Parathyroid adenoma (tissue), 2 donors: ENCODE measurements at regions not wholly inside any gene's neighbourhood (a gene's known extent, or its start where the extent isn't known, plus 50 kb on each side); places are given as distances from the start of the nearest gene placed in this dataset.

Experiments used
- H2AFZ ChIP-seq: fragments of 300-600 bp; sonication (generic); one replicate; pipeline ENCODE4 v1.7.0; 2017; ENCODE audit warnings: antibody characterized with exemption, mild to moderate bottlenecking
- H3K27ac ChIP-seq: fragments of 300-600 bp; sonication (generic); one replicate; pipeline ENCODE4 v1.7.0; 2017
- H3K27me3 ChIP-seq: fragments of 300-600 bp; sonication (generic); one replicate; pipeline ENCODE4 v1.7.0; 2017; ENCODE audit warnings: low read length; ENCODE audit not compliant: control insufficient read depth, insufficient read depth
- H3K36me3 ChIP-seq: fragments of 300-600 bp; sonication (generic); one replicate; pipeline ENCODE4 v1.7.0; 2017; ENCODE audit warnings: low read length; ENCODE audit not compliant: control insufficient read depth, insufficient read depth
- H3K4me1 ChIP-seq: fragments of 300-600 bp; sonication (generic); one replicate; pipeline ENCODE4 v1.7.0; 2017; ENCODE audit warnings: control low read depth
- H3K4me2 ChIP-seq: fragments of 300-600 bp; sonication (generic); one replicate; pipeline ENCODE4 v1.7.0; 2017; ENCODE audit warnings: low read length
- H3K4me3 ChIP-seq: fragments of 300-600 bp; sonication (generic); one replicate; pipeline ENCODE4 v1.7.0; 2017; ENCODE audit warnings: low read depth, low read length
- H3K79me2 ChIP-seq: fragments of 300-600 bp; sonication (generic); one replicate; pipeline ENCODE4 v1.7.0; 2017; ENCODE audit warnings: control low read depth
- H3K9ac ChIP-seq: fragments of 300-600 bp; sonication (generic); one replicate; pipeline ENCODE4 v1.7.0; 2017; ENCODE audit warnings: mild to moderate bottlenecking
- H3K9me3 ChIP-seq: fragments of 300-600 bp; sonication (generic); one replicate; pipeline ENCODE4 v1.7.0; 2017; ENCODE audit warnings: low read length; ENCODE audit not compliant: control insufficient read depth
- TF ChIP-seq, protein P1 (sequence below): fragments of 300-600 bp; sonication (generic); IDR thresholded peaks from one replicate; pipeline ENCODE4 v1.7.0; 2017; ENCODE audit warnings: antibody characterized with exemption, mild to moderate bottlenecking
- donor health status: primary hyperparathyroidism.

DNA sequence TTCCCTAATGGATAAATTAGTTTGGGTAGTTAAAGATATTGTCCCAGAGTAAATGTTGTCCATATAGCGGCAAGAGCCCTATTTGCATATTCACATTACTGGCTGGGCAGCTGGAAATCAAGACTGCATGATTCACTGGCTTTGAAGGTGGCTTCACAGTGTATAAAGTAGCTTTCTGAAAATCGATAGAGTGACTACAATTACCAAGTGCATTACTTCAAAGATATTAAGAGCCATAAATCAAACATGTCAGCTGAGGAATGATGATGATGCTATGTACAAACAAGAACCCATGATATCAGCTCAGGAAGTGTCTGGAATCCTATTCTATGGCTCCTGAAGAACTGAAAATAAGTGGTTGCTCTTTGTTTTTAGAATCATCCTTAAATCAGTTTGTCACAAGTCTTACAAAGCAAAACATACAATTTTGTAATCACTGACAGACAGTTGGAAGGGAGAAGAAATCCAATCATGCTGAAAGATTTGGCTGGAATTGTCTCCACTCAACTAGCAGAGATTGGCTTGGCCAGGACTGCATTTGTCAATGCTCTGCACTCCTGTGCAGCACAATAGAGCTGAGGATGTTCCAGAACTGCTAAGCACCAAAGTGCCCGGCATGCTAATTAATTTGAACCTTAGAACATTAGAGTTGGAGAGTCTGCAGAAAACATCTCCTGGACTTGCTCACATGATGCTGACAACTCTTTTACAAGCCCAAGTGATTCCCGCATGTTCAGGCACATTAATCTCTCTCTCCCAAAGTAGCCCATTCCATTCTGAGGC, 77.9 kb upstream of the B3GAT2 start:
- Histone ChIP-seq H3K4me2 (no peak overlapping the region), H3K9ac (no peak overlapping the region), H3K27me3 (no peaks in the 10 kb centered on the region), H3K27ac (no peak overlapping the region), H3K4me3 (no peak overlapping the region), H3K9me3 (no peaks in the 10 kb centered on the region), H3K79me2 (no peaks in the 10 kb centered on the region), H2AFZ (no peak overlapping the region), H3K36me3 (no peaks in the 10 kb centered on the region), H3K4me1 (no peaks in the 10 kb centered on the region)
- TF ChIP-seq, protein P1, sequence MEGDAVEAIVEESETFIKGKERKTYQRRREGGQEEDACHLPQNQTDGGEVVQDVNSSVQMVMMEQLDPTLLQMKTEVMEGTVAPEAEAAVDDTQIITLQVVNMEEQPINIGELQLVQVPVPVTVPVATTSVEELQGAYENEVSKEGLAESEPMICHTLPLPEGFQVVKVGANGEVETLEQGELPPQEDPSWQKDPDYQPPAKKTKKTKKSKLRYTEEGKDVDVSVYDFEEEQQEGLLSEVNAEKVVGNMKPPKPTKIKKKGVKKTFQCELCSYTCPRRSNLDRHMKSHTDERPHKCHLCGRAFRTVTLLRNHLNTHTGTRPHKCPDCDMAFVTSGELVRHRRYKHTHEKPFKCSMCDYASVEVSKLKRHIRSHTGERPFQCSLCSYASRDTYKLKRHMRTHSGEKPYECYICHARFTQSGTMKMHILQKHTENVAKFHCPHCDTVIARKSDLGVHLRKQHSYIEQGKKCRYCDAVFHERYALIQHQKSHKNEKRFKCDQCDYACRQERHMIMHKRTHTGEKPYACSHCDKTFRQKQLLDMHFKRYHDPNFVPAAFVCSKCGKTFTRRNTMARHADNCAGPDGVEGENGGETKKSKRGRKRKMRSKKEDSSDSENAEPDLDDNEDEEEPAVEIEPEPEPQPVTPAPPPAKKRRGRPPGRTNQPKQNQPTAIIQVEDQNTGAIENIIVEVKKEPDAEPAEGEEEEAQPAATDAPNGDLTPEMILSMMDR: no peak

DNA sequence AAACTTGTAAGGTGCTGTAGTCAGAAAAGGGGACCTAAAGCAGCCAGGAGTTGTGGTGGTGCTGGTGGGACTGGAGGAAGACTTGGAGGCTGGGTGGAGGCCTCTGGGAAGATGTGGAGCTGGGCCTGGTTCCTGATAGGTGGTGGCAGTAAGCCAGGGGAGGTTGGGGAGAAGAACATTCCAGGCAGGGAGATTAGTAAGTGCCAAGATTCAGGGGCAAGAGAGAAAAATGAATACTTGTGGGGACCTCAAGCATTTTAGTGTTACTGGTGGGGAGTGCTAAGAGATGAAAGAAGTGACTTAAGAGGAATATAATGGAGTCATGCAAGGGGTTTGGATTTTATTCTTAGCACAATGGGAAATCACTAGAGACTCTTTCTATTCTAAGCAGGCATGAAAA, 79.0 kb upstream of the B3GAT2 start:
- Histone ChIP-seq H3K9ac (no peak overlapping the region), H3K79me2 (no peaks in the 10 kb centered on the region), H3K4me3 (no peak overlapping the region), H3K4me1 (no peaks in the 10 kb centered on the region), H3K9me3 (no peaks in the 10 kb centered on the region), H3K36me3 (no peaks in the 10 kb centered on the region), H2AFZ (no peak overlapping the region), H3K27me3 (no peaks in the 10 kb centered on the region), H3K4me2 (no peak overlapping the region), H3K27ac (no peak overlapping the region)
- TF ChIP-seq, protein P1: no peak

DNA sequence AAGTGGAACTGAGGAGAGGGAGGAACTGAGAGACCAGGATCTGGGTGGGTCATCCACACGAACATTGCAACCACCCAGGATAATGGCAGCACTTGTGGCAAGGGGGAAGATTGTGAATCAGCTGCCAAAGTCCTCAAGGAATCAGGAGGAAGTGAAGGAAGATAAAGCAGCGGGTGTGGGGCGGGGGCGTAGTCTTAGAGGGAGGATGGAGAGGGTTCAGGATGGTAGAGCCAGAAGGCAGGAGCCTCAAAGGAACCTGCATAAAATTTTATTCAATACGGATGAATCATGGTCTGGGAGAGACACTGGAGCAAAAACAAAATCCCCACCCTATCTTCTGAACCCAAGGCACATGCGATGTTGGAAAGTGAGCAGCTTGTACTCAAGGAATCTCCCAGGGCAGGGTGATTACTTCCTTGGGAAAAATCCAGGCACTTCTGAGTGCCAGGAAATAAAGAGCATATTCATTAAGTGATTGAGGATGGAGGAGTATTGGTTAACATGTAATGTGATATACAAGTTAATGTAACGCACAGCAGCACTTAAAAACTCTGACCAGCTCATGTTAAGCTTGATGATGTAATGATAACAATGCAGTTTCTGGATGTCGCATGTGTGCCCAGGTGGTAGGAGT, 82.0 kb upstream of the B3GAT2 start:
- no peak overlapping the region for H3K4me3 ChIP-seq
- TF ChIP-seq, protein P1: no peak
- H2AFZ ChIP-seq: no peak overlapping the region
- H3K27me3 ChIP-seq: no peaks in the 10 kb centered on the region
- no peak overlapping the region for H3K4me2 ChIP-seq
- no peak overlapping the region for H3K9ac ChIP-seq
- H3K36me3 ChIP-seq: no peaks in the 10 kb centered on the region
- no peak overlapping the region for H3K27ac ChIP-seq
- no peaks in the 10 kb centered on the region for H3K9me3 ChIP-seq
- no peaks in the 10 kb centered on the region for H3K4me1 ChIP-seq
- no peaks in the 10 kb centered on the region for H3K79me2 ChIP-seq

DNA sequence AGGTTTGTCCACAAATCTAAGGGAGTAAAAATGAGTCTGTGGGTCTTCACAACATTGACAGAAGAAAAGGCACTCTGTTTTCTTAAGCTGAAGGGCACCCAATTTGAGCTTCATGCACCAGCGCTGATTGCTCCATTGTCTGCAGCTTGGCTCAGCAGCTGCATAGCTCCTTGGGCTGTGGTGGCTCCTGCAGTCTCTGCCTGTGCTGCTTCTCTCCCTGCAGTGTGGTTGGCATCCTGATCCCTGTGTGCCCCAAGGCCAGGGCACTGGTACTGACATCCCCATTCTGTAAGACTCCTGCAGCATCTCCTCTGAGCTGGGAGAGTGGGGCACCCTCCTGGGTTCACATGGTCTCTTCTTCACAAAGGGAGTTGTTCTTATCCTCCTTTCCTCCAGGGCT, 83.2 kb upstream of the B3GAT2 start:
- Histone ChIP-seq H3K9ac (no peak overlapping the region), H3K4me1 (no peaks in the 10 kb centered on the region), H3K27me3 (no peaks in the 10 kb centered on the region), H3K9me3 (no peaks in the 10 kb centered on the region), H3K79me2 (no peaks in the 10 kb centered on the region), H3K27ac (no peak overlapping the region), H3K4me2 (no peak overlapping the region), H3K36me3 (no peaks in the 10 kb centered on the region), H3K4me3 (no peak overlapping the region), H2AFZ (no peak overlapping the region)
- TF ChIP-seq, protein P1: no peak

DNA sequence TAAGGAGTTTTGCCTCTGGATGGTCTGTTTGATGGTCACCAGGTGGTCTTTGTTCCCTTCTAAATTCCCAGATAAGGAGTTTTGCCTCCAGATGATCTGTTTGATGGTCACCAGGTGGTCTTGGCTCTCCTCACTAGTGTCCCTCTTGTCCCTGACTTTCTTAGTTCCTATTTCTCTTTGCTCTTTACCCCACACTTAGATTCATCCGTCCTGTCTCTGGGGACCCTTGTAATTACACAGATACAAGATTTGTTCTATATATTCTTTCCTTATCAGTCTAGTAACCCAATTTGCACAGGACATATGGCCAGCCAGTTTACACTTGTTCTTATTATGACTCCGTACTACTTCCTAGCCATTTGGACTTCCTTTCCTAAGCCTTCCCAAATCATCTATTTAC, 84.0 kb upstream of the B3GAT2 start:
- H3K79me2 ChIP-seq: no peaks in the 10 kb centered on the region
- H3K36me3 ChIP-seq: no peaks in the 10 kb centered on the region
- H2AFZ ChIP-seq: no peak overlapping the region
- H3K4me1 ChIP-seq: no peaks in the 10 kb centered on the region
- H3K4me3 ChIP-seq: no peak overlapping the region
- TF ChIP-seq, protein P1: no peak
- no peak overlapping the region for H3K4me2 ChIP-seq
- no peak overlapping the region for H3K27ac ChIP-seq
- no peak overlapping the region for H3K9ac ChIP-seq
- no peaks in the 10 kb centered on the region for H3K27me3 ChIP-seq
- H3K9me3 ChIP-seq: no peaks in the 10 kb centered on the region
